Right lobe of liver (tissue), 4 donors: ENCODE measurements at regions not wholly inside any gene's neighbourhood (a gene's known extent, or its start where the extent isn't known, plus 50 kb on each side); places are given as distances from the start of the nearest gene placed in this dataset.

ENCODE experiments used
- POLR2A ChIP-seq: fragments of 450-650 bp; IDR thresholded peaks from one replicate; pipeline ENCODE4 v1.6.1; 2017; ENCODE audit warnings: antibody characterized with exemption, mild to moderate bottlenecking
- TF ChIP-seq, protein P1 (sequence below), 4 donors: fragments of 200-600 bp in 3 of 4; fragments of 450-650 bp in 1 of 4; IDR thresholded peaks; one replicate each; pipeline versions ENCODE4 v1.5.1 to v1.8.0; 2016 to 2022; ENCODE audit warnings: antibody characterized with exemption in 4 of 4, mild to moderate bottlenecking in 2 of 4
- donor health status: DM: no; HTN: no; CAD: no.
- donor health status: DM: no; HTN: no; CAD: no.
- donor health status: DM: no; HTN: yes; CAD: no.

DNA sequence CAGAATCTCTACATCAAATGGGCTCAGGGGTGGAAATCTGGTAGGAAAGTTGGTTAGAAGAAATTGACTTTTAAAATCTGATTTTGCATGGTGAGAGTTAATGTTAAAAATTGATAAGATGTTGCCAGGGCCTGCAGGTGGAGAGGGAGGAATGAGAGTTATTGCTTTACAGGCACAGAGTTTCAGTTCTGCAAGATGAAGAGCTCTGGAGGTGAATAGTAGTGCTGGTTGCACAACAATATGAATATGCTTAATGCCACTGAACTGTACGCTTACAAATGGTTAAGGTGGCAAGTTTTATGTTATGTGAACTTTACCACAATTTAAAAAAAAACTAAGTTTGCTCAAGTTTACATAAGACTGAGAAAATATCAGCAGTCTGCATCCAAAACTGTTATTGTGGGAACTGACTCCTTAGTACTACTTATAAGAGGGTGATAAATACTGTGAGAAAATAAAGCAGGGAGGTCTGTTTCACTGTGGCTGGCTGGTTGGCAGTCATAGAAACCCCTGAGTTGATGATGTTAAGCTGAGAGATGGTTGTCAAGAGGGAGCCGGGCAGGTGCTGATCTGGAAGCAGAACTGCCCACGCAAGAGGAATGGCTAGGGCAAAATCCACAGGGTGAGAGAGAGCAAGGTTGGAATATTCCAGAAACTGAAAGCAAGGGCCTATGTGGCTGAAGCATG lies 144.9 kb downstream of the EDEM1 start:
- TF ChIP-seq, protein P1, sequence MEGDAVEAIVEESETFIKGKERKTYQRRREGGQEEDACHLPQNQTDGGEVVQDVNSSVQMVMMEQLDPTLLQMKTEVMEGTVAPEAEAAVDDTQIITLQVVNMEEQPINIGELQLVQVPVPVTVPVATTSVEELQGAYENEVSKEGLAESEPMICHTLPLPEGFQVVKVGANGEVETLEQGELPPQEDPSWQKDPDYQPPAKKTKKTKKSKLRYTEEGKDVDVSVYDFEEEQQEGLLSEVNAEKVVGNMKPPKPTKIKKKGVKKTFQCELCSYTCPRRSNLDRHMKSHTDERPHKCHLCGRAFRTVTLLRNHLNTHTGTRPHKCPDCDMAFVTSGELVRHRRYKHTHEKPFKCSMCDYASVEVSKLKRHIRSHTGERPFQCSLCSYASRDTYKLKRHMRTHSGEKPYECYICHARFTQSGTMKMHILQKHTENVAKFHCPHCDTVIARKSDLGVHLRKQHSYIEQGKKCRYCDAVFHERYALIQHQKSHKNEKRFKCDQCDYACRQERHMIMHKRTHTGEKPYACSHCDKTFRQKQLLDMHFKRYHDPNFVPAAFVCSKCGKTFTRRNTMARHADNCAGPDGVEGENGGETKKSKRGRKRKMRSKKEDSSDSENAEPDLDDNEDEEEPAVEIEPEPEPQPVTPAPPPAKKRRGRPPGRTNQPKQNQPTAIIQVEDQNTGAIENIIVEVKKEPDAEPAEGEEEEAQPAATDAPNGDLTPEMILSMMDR (IDR thresholded peaks at IDR 0.05): no peak
- TF ChIP-seq POLR2A: no peak
